ENCODE measurements at regions not wholly inside any gene's neighbourhood (a gene's known extent, or its start where the extent isn't known, plus 50 kb on each side); places are given as distances from the start of the nearest gene placed in this dataset.
"Not testable (repeated sequence)": the region's sequence is repeated elsewhere in the genome, so short reads cannot be mapped to it uniquely, and the experiment has no call there.

GRCh38 chr2:155502766-155503165, 804.3 kb downstream of the KCNJ3 start:
- intact Hi-C loops (cut with DNase I; ENCODE audit: low total_unique reads) (no loop called here), in situ Hi-C loops (cut with MboI; ENCODE audit: low pct_ligation_motif_present in 1 of 4, low pct_unique_long_range_greater_than_20kb in 1 of 4, low sequenced_read_pairs in 3 of 4) (no loop called here)
- DNase-seq: no peak
- Histone ChIP-seq H3K27me3 (no peaks in the 10 kb centered on the region), H3K9me3 (no peaks in the 10 kb centered on the region), H3K27ac (no peak overlapping the region), H3K4me3 (no peak overlapping the region), H3K4me1 (no peaks in the 10 kb centered on the region), H3K36me3 (no peaks in the 10 kb centered on the region)
- WGBS, 2 donors (ENCODE audit: low coverage in 1 of 2): 32% methylated on average over 2 of the region's 2 CpGs; no CpG with 5 or more reads in 1 of the 2 donors
- no peak for TF ChIP-seq POLR2A (IDR thresholded peaks at IDR 0.05)
- no peak for TF ChIP-seq EP300 (IDR thresholded peaks at IDR 0.05; ENCODE audit: low read depth)
- TF ChIP-seq CTCF (IDR thresholded peaks at IDR 0.05): no peak

GRCh38 chr2:155498106-155498505, 799.6 kb downstream of the KCNJ3 start:
- Histone ChIP-seq H3K27ac (no peak overlapping the region), H3K4me1 (no peaks in the 10 kb centered on the region), H3K4me3 (no peak overlapping the region), H3K27me3 (no peaks in the 10 kb centered on the region), H3K36me3 (no peaks in the 10 kb centered on the region), H3K9me3 (no peaks in the 10 kb centered on the region)
- DNase-seq: no peak
- 72 to 79% methylated on average over 1 of the region's 1 CpG for WGBS, 2 donors (ENCODE audit: low coverage in 1 of 2)
- in situ Hi-C loops (cut with MboI; ENCODE audit: low pct_ligation_motif_present in 1 of 4, low pct_unique_long_range_greater_than_20kb in 1 of 4, low sequenced_read_pairs in 3 of 4) (no loop called here), intact Hi-C loops (cut with DNase I; ENCODE audit: low total_unique reads) (no loop called here)
- TF ChIP-seq POLR2AphosphoS5 (IDR thresholded peaks at IDR 0.05): no peak

GRCh38 chr2:155494744-155495143, 796.2 kb downstream of the KCNJ3 start:
- H3K9me3 ChIP-seq: no peaks in the 10 kb centered on the region
- H3K27ac ChIP-seq: no peak overlapping the region
- H3K27me3 ChIP-seq: no peaks in the 10 kb centered on the region
- WGBS, 2 donors (ENCODE audit: low coverage in 1 of 2): 64 to 67% methylated on average over 3 of the region's 3 CpGs
- H3K4me3 ChIP-seq: no peak overlapping the region
- no peaks in the 10 kb centered on the region for H3K4me1 ChIP-seq
- no peak for DNase-seq
- TF ChIP-seq POLR2A (IDR thresholded peaks at IDR 0.05) (no peak), EP300 (IDR thresholded peaks at IDR 0.05; ENCODE audit: low read depth) (no peak), POLR2AphosphoS5 (IDR thresholded peaks at IDR 0.05) (no peak), CTCF (IDR thresholded peaks at IDR 0.05) (no peak)
- in situ Hi-C loops (cut with MboI; ENCODE audit: low pct_ligation_motif_present in 1 of 4, low pct_unique_long_range_greater_than_20kb in 1 of 4, low sequenced_read_pairs in 3 of 4): no loop called here
- intact Hi-C loops (cut with DNase I; ENCODE audit: low total_unique reads): no loop called here
- H3K36me3 ChIP-seq: no peaks in the 10 kb centered on the region

GRCh38 chr2:155485141-155485842, 786.8 kb downstream of the KCNJ3 start:
- in situ Hi-C loops (cut with MboI; ENCODE audit: low pct_ligation_motif_present in 1 of 4, low pct_unique_long_range_greater_than_20kb in 1 of 4, low sequenced_read_pairs in 3 of 4) (no loop called here), intact Hi-C loops (cut with DNase I; ENCODE audit: low total_unique reads) (no loop called here)
- Histone ChIP-seq H3K9me3 (no peaks in the 10 kb centered on the region), H3K4me3 (no peak overlapping the region), H3K27me3 (no peaks in the 10 kb centered on the region), H3K36me3 (no peaks in the 10 kb centered on the region), H3K4me1 (no peaks in the 10 kb centered on the region), H3K27ac (no peak overlapping the region)
- WGBS, 2 donors (ENCODE audit: low coverage in 1 of 2): 67 to 70% methylated on average over 3 of the region's 3 CpGs
- TF ChIP-seq POLR2AphosphoS5 (IDR thresholded peaks at IDR 0.05): no peak
- no peak for TF ChIP-seq EP300 (IDR thresholded peaks at IDR 0.05; ENCODE audit: low read depth)
- TF ChIP-seq CTCF (IDR thresholded peaks at IDR 0.05): no peak
- TF ChIP-seq POLR2A (IDR thresholded peaks at IDR 0.05): no peak
- DNase-seq: no peak

- intact Hi-C loops (cut with DNase I; ENCODE audit: low total_unique reads): no loop called here
- in situ Hi-C loops (cut with MboI; ENCODE audit: low pct_ligation_motif_present in 1 of 4, low pct_unique_long_range_greater_than_20kb in 1 of 4, low sequenced_read_pairs in 3 of 4): no loop called here
- no peak overlapping the region for H3K4me3 ChIP-seq
- H3K4me1 ChIP-seq: no peaks in the 10 kb centered on the region
- no peaks in the 10 kb centered on the region for H3K27me3 ChIP-seq
- no peaks in the 10 kb centered on the region for H3K9me3 ChIP-seq
- DNase-seq: no peak
- no peaks in the 10 kb centered on the region for H3K36me3 ChIP-seq
- H3K27ac ChIP-seq: no peak overlapping the region
- TF ChIP-seq EP300 (IDR thresholded peaks at IDR 0.05; ENCODE audit: low read depth) (no peak), POLR2AphosphoS5 (IDR thresholded peaks at IDR 0.05) (no peak), CTCF (IDR thresholded peaks at IDR 0.05) (no peak), POLR2A (IDR thresholded peaks at IDR 0.05) (no peak)
Observed at GRCh38 chr2:155481141-155481540, 782.6 kb downstream of the KCNJ3 start.

- H3K36me3 ChIP-seq; in situ Hi-C loops (cut with MboI; ENCODE audit: low pct_ligation_motif_present in 1 of 4, low pct_unique_long_range_greater_than_20kb in 1 of 4, low sequenced_read_pairs in 3 of 4); H3K9me3 ChIP-seq; H3K27ac ChIP-seq; H3K4me3 ChIP-seq; intact Hi-C loops (cut with DNase I; ENCODE audit: low total_unique reads); H3K4me1 ChIP-seq; H3K27me3 ChIP-seq; DNase-seq: not testable (repeated sequence)
- WGBS, 2 donors (ENCODE audit: low coverage in 1 of 2): 87% methylated on average over 14 of the region's 14 CpGs; no CpG with 5 or more reads in 1 of the 2 donors
Observed at GRCh38 chr2:155472018-155472417, 773.5 kb downstream of the KCNJ3 start.
